Stomach (tissue), 8 donors: ENCODE measurements at regions not wholly inside any gene's neighbourhood (a gene's known extent, or its start where the extent isn't known, plus 50 kb on each side); places are given as distances from the start of the nearest gene placed in this dataset.

ENCODE experiments used
- DNase-seq, 2 donors: peaks; one replicate each; pipeline versions ENCODE4 v3.0.0 to v3.0.0-alpha.2; 2013 to 2019
- H3K27ac ChIP-seq, 5 donors: fragments of 200-600 bp in 4 of 5; sonication (generic) in 4 of 5; one replicate each; pipeline ENCODE4 v1.5.1; 2013 to 2019; ENCODE audit warnings: mild to moderate bottlenecking in 1 of 5, moderate library complexity in 1 of 5
- H3K27me3 ChIP-seq, 3 donors: fragments of 200-600 bp; sonication (generic); one replicate each; pipeline ENCODE4 v1.5.1; 2017 to 2019; ENCODE audit warnings: mixed run types in 1 of 3
- H3K36me3 ChIP-seq, 4 donors: fragments of 200-600 bp; sonication (generic); 1 replicate in 3 of 4; 2 replicates in 1 of 4; pipeline ENCODE4 v1.5.1; 2016 to 2019
- H3K4me1 ChIP-seq, 4 donors: fragments of 200-600 bp; sonication (generic); one replicate each; pipeline ENCODE4 v1.5.1; 2016 to 2019
- H3K4me3 ChIP-seq, 4 donors: fragments of 200-600 bp; sonication (generic) in 3 of 4; one replicate each; pipeline ENCODE4 v1.5.1; 2016 to 2019; ENCODE audit warnings: mild to moderate bottlenecking in 1 of 4
- H3K9me3 ChIP-seq, 4 donors: fragments of 200-600 bp; sonication (generic); one replicate each; pipeline ENCODE4 v1.5.1; 2016 to 2019
- CTCF ChIP-seq, 7 experiments: fragments of 450-650 bp in 4 of 7; fragments of 200-600 bp in 3 of 7; sonication (generic) in 3 of 7; IDR thresholded peaks; one replicate each; pipeline ENCODE4 v1.5.1; 2016 to 2019; ENCODE audit warnings: antibody characterized with exemption in 7 of 7, control low read depth in 2 of 7, mild to moderate bottlenecking in 1 of 7
- EP300 ChIP-seq: sonication (generic); formaldehyde crosslinking; IDR thresholded peaks from one replicate; pipeline ENCODE4 v1.6.1; 2017; ENCODE audit warnings: antibody characterized with exemption
- POLR2A ChIP-seq, 4 donors: fragments of 450-650 bp; IDR thresholded peaks; one replicate each; pipeline ENCODE4 v1.6.1; 2016; ENCODE audit warnings: antibody characterized with exemption in 4 of 4, control low read depth in 2 of 4, mild to moderate bottlenecking in 1 of 4, moderate library complexity in 1 of 4
- POLR2AphosphoS5 ChIP-seq, 3 donors: sonication (generic); formaldehyde crosslinking; IDR thresholded peaks; one replicate each; pipeline ENCODE4 v1.6.1; 2016; ENCODE audit warnings: antibody characterized with exemption in 3 of 3
- WGBS, 5 donors: extraction: QIAGEN DNeasy Blood & Tissue Kit in 3 of 5; methylation state at CpG; one replicate each; pipeline versions ENCODE4 v1.1.5 to v1.1.7; 2013 to 2018; 5-methylcytosine and 5-hydroxymethylcytosine counted together
- intact Hi-C: fragments of 100-400 bp; cut with DNase I; formaldehyde crosslinking; loops from one replicate; pipeline ENCODE4 v1.15.1; 2023; ENCODE audit warnings: low total_unique reads
- donor health status: healthy with polysubstance abuse.
- donor health status: Bipolar disorder and iron deficiency.
- donor health status: healthy.

GRCh38 chr4:187302457-187303150, 578.9 kb upstream of the FAT1 start:
- intact Hi-C loops = no loop called here
- no peaks in the 10 kb centered on the region for H3K27me3 ChIP-seq
- H3K27ac ChIP-seq = no peak overlapping the region
- DNase-seq = peak in 1 of 2 donors; percentile 35
- TF ChIP-seq CTCF (IDR thresholded peaks at IDR 0.05) (no peak), POLR2AphosphoS5 (IDR thresholded peaks at IDR 0.05) (no peak), EP300 (no peak), POLR2A (IDR thresholded peaks at IDR 0.05) (no peak)
- no peak overlapping the region for H3K4me3 ChIP-seq
- H3K9me3 ChIP-seq = peaks cover 0 to 5% (median 0%) of the 10 kb centered on the region in 4 donors
- no peaks in the 10 kb centered on the region for H3K4me1 ChIP-seq
- 45 to 58% (median 51%) methylated on average over 6 of the region's 6 CpGs for WGBS, 5 donors
- no peaks in the 10 kb centered on the region for H3K36me3 ChIP-seq

- Histone ChIP-seq H3K4me1 (no peaks in the 10 kb centered on the region), H3K27me3 (no peaks in the 10 kb centered on the region), H3K27ac (no peak overlapping the region), H3K4me3 (no peak overlapping the region), H3K9me3 (no peaks in the 10 kb centered on the region), H3K36me3 (no peaks in the 10 kb centered on the region)
- 77 to 92% (median 90%) methylated on average over 6 to 10 of the region's 11 CpGs for WGBS, 5 donors
- peak in 1 of 2 donors; percentile 10 for DNase-seq
- intact Hi-C loops = no loop called here
- no peak for TF ChIP-seq CTCF (IDR thresholded peaks at IDR 0.05)
- no peak for TF ChIP-seq POLR2AphosphoS5 (IDR thresholded peaks at IDR 0.05)
- no peak for TF ChIP-seq POLR2A (IDR thresholded peaks at IDR 0.05)
- no peak for TF ChIP-seq EP300
Measured at GRCh38 chr4:187304133-187304532, 580.5 kb upstream of the FAT1 start.

GRCh38 chr4:187307131-187307530, 583.5 kb upstream of the FAT1 start:
- Histone ChIP-seq H3K27ac (no peak overlapping the region), H3K4me3 (no peak overlapping the region), H3K4me1 (no peaks in the 10 kb centered on the region), H3K36me3 (no peaks in the 10 kb centered on the region), H3K27me3 (no peaks in the 10 kb centered on the region), H3K9me3 (no peaks in the 10 kb centered on the region)
- 59 to 78% (median 69%) methylated on average over 2 of the region's 2 CpGs for WGBS, 5 donors
- TF ChIP-seq CTCF (IDR thresholded peaks at IDR 0.05) (no peak), POLR2A (IDR thresholded peaks at IDR 0.05) (no peak), POLR2AphosphoS5 (IDR thresholded peaks at IDR 0.05) (no peak), EP300 (no peak)
- DNase-seq = no peak
- intact Hi-C loops = no loop called here

- intact Hi-C loops = no loop called here
- TF ChIP-seq CTCF (IDR thresholded peaks at IDR 0.05) (no peak), EP300 (no peak), POLR2A (IDR thresholded peaks at IDR 0.05) (no peak), POLR2AphosphoS5 (IDR thresholded peaks at IDR 0.05) (no peak)
- 57 to 74% (median 66%) methylated on average over 3 of the region's 3 CpGs for WGBS, 5 donors
Measured at GRCh38 chr4:187309456-187309855, 585.8 kb upstream of the FAT1 start.

More at GRCh38 chr4:187309456-187309855, 585.8 kb upstream of the FAT1 start:
- Histone ChIP-seq H3K4me1 (no peaks in the 10 kb centered on the region), H3K9me3 (no peaks in the 10 kb centered on the region), H3K27ac (no peak overlapping the region), H3K4me3 (no peak overlapping the region), H3K36me3 (no peaks in the 10 kb centered on the region), H3K27me3 (no peaks in the 10 kb centered on the region)
- DNase-seq = no peak
